ENCODE measurements at regions not wholly inside any gene's neighbourhood (a gene's known extent, or its start where the extent isn't known, plus 50 kb on each side); places are given as distances from the start of the nearest gene placed in this dataset.
"Not testable (repeated sequence)": the region's sequence is repeated elsewhere in the genome, so short reads cannot be mapped to it uniquely, and the experiment has no call there.

DNA sequence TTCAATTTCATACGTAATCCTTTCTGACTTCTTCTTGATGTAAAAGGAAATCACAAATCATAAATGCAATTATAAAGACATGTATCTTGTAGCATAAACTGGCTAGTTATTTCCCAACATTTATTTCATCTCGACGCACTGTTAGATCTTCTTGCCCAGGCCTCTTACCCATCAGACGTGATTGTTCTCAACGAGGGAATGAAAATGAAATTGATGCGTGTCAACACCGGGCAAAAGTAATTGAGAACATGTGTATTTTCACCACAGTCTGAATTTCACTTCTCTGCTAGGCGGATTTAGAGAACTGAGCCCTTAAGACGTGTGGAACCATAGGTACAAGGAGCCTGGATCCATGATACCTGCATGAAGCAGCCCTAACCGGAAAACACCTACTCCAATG lies 519.7 kb downstream of the KCNT2 start:
- no peak for DNase-seq

DNA sequence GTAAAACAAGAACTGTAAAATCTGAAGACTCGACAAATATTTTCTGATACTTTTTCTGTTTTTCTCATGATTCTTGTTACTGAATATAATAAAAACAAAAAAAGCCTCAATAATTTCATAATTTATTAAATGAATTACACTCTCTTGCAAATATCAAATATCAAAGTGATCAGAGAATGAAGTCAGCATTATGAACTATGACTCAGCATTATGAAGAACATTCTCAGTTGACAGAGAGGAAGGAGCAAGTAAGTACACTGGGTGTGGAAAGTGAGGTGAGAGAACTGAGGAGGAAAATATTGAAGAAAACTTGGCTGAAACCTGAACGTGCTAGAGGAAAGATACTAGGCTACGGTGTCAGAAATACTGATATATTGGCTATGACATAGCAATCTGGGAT lies 529.5 kb downstream of the KCNT2 start:
- no peak for DNase-seq

DNA sequence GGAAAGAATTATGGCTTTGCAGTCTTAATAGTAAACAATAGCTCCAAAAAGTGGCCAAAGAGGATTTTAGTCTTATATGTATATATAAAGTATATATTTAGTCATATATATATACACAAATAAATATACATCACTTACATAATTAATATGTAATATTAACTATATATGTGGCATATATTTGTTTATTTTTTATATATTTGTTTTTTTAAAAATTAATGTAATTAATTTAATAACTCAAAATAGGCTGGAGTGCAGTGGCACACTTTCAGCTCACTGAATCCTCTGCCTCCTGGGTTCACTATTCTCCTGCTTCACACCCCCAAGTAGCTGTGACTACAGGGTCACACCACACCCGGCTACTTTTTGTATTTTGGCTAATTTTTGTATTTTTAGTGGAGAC lies 532.6 kb downstream of the KCNT2 start:
- DNase-seq: no peak

DNA sequence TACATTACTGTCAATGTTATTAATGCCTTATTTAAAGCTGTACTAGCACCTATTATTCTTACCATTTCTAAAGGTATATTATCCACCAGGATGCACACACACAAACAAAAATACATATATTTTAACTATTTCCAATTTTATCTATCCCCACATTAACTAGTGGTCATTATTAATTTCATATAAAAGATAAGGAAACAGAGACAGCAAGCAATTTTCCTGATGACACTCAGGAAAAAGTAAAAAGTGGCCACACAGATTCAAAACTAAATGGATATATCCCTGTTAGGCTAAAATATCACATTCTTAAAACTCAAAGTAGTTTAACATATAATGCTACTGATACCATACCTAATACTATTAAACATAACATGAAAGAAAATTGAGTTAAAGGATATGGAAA lies 534.1 kb downstream of the KCNT2 start:
- DNase-seq: no peak

DNA sequence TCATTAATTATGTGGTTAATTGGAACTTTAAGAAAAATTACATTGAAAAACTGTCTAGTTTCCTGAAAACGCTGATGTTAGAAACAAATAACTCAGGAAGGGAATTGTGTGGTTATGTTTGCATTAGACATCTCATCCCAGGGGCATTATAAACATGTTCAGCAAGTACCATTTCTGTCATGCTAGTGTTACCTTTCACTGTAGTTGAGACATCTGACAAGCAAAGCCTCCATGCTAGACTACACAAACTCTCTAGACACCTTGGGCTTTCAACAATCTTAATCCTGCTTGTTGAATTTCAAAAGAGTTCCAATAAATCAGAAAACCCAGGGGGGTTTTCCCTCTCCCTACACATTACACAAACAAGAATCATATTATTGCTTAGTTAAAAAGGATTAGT lies 536.8 kb downstream of the KCNT2 start:
- DNase-seq: no peak

DNA sequence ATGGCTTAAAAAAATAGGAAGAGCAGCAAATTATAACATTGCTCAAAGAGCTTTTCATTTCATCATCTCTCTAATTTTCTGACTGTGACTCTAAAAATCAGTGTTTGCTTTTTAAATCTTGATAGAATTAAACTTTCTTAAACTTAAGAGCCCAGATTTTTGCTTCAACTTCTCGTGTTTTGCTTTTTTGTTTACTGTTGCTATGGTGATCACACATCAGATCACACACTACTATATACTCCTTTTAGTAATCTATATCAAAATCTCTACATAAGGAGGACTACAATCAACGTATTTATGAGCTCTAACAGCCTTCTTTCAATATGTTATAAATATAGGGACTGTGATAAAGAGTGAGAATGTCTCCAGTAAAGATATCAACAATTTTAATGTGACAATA lies 537.3 kb downstream of the KCNT2 start:
- DNase-seq: no peak

DNA sequence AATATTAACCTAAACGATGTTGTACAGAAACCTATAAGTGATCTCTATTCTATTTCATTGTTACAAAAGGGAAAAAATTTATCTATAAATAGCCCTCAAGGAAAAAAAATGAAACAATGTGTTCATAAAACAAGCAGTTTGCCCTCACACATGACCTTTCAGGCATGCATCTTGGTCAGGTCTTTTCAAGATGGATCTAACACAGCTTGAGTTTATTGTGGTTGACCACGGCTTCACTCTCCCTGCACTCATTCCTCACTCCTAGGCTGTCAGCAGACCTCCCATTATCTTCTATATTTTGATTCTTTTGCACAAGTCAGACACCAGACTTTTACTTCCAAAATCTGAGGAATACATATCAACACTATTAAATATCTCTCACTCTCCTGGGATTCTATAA lies 544.3 kb downstream of the KCNT2 start:
- no peak for DNase-seq

DNA sequence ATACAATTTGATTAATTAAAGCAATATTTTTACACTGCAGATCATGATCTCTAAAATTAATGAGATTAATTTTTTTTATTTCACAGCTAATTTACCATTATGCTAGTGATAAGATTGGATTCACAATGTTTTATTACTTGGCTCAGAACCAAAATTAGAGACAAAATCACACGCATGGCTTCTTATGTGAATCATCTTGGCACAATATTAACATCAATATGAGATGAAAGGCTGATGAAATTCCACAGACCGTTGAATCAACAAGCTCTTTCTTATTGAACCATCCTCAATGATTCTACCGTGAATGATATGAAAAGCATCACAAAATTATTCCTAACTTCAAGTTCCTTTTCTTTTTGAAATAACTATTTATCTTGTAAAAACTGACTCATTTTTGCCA lies 544.9 kb downstream of the KCNT2 start:
- no peak for DNase-seq

DNA sequence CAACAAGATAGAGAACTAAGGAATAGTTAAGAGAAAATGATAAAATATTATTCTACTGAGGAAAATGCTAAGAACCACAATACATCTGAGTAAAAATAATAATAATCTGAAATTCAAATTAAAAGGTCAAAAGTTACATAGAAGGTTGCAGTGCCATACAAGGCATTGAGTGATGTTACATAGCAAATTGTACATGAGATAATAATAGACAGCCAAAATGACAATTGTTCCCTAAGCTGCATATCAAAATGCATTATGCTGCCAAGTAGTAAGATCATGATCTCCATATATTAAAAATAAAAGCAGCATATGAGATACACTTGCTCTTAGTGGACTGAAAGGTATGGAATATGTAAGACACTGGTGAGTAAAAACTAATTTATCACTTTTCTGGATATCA lies 547.7 kb downstream of the KCNT2 start:
- no peak for DNase-seq

DNA sequence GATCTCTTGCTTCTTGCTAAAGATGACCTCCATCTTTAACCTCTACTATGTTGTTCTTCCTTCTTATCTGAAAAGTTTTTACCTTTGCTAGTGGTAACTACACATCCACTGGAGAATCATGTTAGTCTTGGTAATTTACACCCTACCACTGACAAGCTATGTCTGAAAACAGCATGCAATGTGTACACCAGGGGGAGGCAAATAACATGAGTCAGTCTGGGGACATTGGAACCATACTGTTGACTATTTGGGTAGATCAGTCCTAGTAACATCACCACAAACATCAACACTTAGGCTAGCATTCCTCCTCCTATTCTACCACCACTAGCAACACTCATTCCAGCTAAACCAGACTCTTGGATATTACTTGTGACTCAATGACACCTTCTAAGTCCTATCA lies 549.0 kb downstream of the KCNT2 start:
- DNase-seq: no peak

DNA sequence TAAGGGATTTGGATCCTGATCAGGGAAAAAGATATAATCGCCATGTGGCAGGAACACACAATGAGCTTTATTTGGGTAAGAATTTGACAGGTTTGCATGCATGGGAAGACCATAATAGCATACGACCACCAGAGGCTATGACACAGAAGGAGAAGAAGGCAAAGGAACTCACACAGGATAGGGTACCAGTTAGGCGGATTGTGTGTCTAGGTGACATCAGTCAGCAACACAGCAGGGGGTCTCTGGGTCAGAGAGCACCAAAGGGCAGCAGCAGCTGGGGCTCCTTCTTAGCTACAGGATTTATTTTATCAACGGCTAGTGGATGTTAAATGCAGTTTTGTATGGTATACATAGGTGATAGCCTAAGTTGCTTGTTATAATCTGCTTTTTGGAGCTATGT lies 551.3 kb downstream of the KCNT2 start:
- DNase-seq: no peak

DNA sequence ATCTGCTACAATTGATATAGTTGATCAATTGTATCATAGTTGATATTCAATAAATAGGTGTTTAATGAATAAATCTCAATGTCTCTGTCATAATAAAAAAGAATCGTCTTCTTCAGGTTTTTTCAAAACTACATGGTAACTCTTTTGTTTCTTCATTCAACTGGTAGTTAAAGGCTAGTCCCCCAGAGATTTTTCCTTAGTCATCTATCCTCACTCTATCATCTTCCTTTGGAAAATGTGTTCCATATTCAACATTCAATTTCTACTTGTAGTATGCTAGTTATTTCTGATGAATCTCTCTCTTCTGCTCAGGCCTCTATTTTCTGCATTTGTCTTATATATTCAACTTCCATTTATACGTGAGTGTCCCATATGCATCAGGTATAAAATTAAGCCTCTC lies 558.8 kb downstream of the KCNT2 start:
- DNase-seq: no peak

DNA sequence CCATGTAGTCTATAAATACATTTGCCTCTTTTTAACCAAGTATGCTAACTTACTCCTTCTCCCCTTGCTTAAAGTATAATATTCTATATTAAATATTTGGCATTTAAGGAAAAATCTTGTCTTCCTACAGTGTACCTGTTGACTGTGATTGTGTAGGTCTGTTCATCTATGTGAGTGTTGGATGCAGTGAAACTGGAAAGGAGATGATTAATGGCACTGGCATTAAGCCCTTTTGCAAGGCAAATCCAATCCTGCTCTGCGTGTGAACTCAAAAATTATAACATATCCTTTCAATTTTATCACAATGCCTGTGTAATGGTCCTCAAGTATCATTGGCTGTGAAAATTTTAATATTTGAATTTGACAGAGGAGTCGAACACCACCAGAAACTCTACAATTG lies 565.0 kb downstream of the KCNT2 start:
- no peak for DNase-seq

DNA sequence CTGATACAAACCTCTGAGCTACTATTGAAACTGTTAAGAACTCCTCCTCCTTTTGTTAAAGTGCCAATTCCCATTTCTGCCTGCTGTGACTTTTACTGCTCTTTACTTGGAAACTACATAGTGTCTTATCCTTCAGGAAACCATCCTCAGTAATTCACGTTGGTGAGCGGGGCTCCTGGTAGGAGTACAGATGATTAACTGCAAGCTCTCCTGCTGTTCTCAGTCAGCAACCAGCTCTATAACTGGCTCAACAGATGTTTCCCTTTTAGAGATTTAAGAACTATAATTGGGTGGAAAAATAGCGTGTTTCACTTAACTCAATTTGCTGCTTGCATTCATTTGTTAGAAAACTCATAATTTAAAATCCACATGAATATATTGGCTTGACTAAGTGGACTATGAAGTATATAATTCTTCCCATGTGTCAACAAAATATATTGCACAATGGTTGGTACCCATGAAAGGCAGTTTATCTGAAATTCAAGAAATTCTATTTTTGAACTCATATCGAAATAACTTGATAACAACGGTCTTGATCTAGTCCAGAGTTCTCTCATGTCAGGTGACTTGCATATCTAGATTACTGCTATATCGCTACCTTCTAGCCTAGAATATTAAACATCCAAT lies 574.0 kb downstream of the KCNT2 start:
- DNase-seq: no peak

DNA sequence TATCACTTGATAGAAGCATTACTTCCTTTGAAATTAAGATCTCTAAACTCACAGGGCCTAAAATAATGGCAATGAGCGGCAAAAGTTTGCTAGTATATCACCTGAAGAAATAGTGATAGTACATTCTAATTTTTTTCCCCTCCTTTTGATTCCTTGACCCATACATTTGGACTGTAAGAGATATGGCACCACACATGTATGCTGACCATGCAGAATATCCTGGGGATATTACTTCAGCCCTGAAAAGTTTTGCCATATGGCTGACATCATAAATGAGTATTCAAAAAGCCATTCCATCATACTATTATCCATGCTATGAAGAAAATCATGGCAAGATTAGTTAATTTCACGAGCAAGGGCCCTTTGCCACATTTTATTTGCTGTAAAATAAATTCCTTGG lies 576.9 kb downstream of the KCNT2 start:
- DNase-seq: not testable (repeated sequence)

DNA sequence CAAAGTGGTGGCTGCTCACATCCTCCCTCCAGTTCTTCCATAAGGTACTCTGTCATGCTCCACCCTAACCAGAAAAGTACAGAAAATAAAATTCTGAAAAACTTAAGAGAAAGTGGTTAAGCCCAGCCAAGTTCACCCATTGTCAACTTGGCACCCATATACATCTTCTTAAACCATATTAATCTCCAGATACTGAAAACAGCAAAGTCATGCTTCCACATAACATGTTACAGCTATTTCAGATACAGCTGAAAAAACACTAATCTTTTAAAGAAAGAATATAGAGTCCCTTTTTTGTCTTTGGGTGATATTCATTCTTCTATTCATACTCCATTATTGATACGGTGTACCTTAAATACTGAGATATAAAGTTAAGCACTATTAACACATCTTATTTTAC lies 577.8 kb downstream of the KCNT2 start:
- DNase-seq: no peak

DNA sequence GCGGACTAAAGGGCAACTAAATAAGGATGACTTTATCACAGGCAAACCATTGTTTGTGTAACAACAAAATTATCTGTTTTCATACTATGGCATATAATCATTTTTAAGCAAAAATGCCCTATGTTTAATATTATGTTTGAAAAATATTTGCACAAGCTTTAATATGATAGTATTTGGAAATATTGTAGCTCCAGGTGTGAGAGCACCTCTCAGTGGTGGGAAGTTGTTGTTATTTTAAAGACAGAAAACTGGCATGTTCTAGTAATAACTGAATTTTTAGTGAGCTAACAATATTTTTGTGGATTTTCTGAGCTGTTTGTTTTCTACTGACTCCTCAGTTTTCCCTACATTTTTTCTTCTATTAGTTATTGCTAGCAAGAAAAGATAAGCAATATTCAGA lies 578.8 kb downstream of the KCNT2 start:
- DNase-seq: no peak

DNA sequence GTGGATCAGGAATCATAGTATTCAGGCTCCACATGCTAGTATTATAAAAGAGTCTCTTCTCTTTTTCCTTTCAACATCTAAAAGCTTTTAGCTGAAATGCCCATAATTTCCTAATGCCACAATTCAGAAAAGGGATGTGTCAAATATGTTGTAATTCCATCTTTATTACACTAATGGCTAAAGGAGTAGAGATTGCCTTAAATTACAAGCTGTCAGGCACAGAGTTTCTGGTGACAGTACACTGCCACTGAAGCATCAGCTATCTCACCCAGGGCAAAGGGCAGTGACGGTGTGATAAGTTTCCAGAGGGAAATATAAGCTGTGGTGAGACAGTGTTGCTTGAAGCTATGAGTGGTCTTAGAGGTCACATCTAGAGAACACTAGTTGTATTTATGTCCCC lies 581.1 kb downstream of the KCNT2 start:
- no peak for DNase-seq

DNA sequence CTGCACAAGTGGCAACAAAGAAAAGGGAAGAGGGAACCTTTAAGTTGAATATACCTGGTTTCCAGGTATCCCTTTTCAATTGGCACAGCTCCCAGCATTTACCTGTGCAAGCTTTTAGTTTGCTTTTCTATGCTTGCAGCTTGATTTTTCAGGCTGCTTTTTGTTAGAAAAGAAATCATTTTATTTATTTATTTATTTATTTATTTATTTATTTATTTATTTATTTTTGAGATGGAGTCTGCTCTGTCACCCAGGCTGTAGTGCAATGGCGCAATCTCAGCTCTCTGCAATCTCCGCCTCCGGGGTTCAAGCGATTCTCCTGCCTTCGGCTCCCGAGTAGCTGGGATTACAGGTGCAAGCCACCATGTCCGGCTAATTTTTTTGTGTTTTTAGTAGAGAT lies 587.1 kb downstream of the KCNT2 start:
- DNase-seq: not testable (repeated sequence)

DNA sequence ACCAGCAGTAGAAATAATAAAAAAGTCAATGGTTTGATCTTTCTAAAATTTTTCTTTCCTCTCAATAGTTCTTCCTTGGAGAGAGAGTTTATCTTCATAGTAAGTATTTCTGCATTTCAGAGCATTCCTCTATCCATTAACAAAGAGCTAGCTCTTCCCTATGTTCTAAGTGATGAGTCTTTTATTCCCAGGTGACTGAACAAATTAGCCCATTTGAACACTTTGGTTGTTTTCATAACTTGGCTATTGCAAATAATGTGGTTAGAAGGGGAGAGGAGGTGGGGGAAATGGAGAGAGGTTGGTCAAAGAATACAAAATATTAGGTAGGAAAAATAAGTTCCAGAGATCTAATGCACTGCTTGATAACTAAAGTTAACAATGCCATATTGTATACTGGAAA lies 598.9 kb downstream of the KCNT2 start:
- no peak for DNase-seq

DNA sequence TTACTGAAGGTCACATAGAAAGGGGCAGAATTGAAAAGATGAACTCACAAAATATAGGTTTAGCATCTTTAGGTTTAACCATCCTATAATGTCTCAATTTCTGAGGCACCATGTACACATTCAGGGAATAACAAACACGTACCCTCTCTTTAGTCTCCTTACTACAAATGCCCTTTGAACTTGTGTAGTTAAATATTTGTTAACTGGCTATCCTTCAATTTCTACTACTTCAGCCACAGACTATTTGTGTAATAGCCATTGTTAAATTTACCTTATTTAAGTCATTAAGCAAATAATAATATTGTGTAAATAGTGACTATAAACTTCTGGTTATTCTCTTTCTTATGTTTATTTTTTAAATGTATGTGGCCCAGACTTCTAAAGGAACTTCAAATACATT lies 600.5 kb downstream of the KCNT2 start:
- DNase-seq: no peak

DNA sequence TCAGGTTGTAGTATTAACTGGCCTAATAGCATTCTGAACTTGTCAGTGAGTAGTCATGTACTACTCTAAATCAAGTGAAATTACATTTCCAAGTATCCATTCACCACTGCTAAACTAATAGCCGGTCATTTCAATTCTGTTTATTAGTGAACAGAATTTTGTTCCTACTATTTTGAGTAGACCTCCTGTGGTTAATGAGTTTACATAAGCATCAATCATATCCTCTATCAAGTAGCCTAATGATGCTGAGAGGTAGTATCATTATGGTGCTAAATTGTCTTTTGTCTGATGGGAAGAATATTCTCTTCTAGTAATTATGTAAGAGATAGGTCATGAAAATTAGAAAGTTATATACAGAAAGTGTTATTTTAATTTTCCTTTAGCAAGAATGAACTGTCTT lies 602.8 kb downstream of the KCNT2 start:
- no peak for DNase-seq

DNA sequence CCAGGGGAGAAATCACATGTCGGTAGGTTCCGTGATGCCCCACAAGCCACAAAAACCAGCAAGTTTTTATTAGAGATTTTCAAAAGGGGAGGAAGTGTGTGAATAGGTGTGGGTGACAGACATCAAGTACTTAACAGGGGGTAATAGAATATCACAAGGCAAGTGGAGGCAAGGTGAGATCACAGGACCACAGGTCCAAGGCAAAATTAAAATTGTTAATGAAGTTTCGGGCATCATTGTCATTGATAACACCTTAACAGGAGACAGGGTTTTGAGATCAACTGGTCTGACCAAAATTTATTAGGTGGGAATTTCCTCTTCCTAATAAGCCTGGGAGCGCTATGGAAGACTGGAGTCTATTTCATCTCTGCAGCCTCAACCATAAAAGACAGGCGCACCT lies 603.9 kb downstream of the KCNT2 start:
- not testable (repeated sequence) for DNase-seq

DNA sequence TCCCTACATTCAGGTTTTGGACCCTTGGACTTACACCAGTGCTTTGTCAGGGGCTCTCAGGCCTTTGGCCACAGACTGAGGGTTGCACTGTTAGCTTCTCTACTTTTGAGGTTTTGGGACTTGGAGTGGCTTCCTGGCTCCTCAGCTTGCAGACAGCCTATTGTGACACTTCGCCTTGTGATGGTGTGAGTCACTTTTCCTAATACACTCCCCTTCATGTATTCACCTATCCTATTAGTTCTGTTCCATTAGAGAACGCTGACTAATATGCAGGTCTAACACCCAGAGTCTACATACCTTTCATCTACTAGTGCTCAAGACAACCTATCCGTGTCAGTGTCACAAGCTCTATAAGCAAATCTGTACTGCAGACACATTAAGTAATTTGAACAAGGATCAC lies 605.3 kb downstream of the KCNT2 start:
- DNase-seq: no peak

DNA sequence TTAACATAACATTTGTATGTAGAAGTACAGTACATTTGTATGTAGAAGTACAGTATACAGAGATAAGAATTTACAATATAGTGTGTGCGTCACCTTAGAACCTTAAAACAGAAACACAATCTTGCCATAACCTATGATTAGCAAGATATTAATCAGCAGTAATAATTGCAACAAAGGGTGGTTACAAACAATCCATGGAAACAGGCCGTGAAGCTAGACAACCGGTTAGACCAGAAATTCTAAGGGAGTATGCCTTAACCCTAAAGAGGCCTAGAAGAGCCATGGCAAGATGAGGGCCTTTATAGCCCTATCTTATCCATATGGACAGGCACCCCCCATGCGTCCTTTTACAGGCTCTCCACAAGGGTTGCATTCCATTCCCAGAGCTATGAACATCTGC lies 605.9 kb downstream of the KCNT2 start:
- DNase-seq: not testable (repeated sequence)

DNA sequence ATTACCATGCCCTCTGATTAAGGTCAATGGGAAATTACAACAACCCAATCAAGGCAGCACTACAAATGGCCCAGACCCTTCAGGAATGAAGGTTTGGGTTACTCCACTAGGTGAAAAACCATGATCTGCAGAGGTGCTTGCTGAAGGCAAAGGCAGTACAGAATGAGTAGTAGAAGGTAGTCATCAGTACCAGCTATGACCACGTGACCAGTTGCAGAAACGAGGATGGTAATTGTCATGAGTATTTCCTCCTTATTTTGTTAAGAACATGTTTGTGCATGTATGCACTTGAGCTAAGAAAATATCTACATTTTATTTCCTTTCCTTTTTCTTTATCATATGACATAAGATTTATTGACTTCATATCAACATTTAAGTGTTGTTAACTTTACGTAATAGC lies 607.1 kb downstream of the KCNT2 start:
- no peak for DNase-seq

Data from activated CD8-positive, alpha-beta memory T cell treated with anti-CD3 and anti-CD28 coated beads, Interleukin-2, amount 50 U/mL, for 4 hours (primary cell).